ENCODE measurements at regions not wholly inside any gene's neighbourhood (a gene's known extent, or its start where the extent isn't known, plus 50 kb on each side); places are given as distances from the start of the nearest gene placed in this dataset.

DNA sequence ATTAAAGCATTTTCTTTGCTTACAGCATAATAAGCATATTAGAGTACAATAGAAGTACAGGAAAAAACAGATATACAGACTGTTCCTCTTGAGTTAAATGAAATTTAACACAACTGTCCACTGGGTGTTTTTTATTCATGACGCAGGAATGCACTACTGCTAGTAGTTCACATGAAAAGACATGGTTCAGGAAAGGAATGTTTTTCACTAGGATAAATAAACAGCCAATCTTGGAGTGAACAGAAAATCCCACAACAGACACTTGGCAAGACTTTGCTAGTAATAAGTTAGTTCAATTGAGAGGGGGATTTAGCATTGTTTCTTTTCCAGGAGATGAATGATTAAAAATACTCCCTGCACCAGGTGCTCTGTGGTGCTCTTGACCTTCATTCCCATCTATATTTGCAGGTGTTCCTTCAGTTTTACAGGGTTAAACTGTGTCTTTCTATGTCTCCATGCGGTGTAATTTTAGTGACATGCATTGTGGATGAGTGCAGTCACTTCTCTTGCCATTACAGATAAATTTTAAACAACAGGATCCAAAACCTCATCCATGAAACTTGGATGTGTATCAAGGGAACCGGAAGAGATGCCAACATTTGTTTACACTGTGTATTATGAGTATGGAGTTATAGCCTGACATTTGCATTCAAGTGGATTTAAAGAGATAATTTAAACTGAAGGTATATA lies 796.6 kb downstream of the DSC3 start:
- Histone ChIP-seq H3K23ac (ENCODE audit: insufficient read length) (no peak overlapping the region), H2BK12ac (ENCODE audit: low read depth, low read length) (no peak overlapping the region), H3K4me3 (ENCODE audit: extremely low read depth in 1 of 4, insufficient read depth in 2 of 4, low read depth in 3 of 4, low read length in 4 of 4) (no peak overlapping the region), H4K8ac (ENCODE audit: extremely low read depth, insufficient read depth, low read length) (no peak overlapping the region), H3K4me2 (ENCODE audit: insufficient read depth in 1 of 2, low read depth in 2 of 2, low read length in 2 of 2) (no peak overlapping the region), H3K27me3 (replicated peaks in 1 of 4; ENCODE audit: control insufficient read depth in 3 of 4, extremely low read depth in 1 of 4, insufficient read depth in 3 of 4, low read length in 3 of 4) (no peaks in the 10 kb centered on the region), H3K36me3 (ENCODE audit: control insufficient read depth in 2 of 4, insufficient read depth in 4 of 4, low read length in 3 of 4) (no peaks in the 10 kb centered on the region), H2BK20ac (ENCODE audit: low read length) (no peak overlapping the region), H3K23me2 (ENCODE audit: low read depth, low read length) (no peaks in the 10 kb centered on the region), H2AFZ (ENCODE audit: low read length) (no peak overlapping the region), H2BK15ac (ENCODE audit: low read length) (no peak overlapping the region), H3K27ac (ENCODE audit: low read depth, low read length) (no peak overlapping the region), H4K5ac (ENCODE audit: insufficient read length, low read depth, low read length) (no peak overlapping the region), H3K9ac (replicated peaks in 1 of 4; ENCODE audit: extremely low read depth in 1 of 4, low read depth in 3 of 4, low read length in 3 of 4) (no peak overlapping the region), H2BK120ac (replicated peaks; ENCODE audit: low read depth, low read length) (no peak overlapping the region), H3K56ac (replicated peaks; ENCODE audit: insufficient read length, low read depth, low read length) (no peak overlapping the region), H3K18ac (ENCODE audit: extremely low read depth, low read length) (no peak overlapping the region), H4K91ac (replicated peaks; ENCODE audit: insufficient read length, low read length) (no peak overlapping the region), H3K9me3 (ENCODE audit: insufficient read depth in 2 of 2, low read depth in 1 of 2, low read length in 1 of 2) (no peaks in the 10 kb centered on the region), H3K4ac (replicated peaks; ENCODE audit: insufficient read length, low read depth, low read length) (no peak overlapping the region), H2AK5ac (ENCODE audit: low read depth, low read length) (no peak overlapping the region), H3K79me2 (ENCODE audit: control insufficient read depth in 1 of 2, insufficient read depth in 2 of 2, low read length in 2 of 2) (no peaks in the 10 kb centered on the region), H3K4me1 (replicated peaks in 1 of 4; ENCODE audit: control insufficient read depth in 3 of 4, insufficient read depth in 4 of 4, low read length in 3 of 4) (no peaks in the 10 kb centered on the region), H3K14ac (ENCODE audit: insufficient read length) (no peak overlapping the region), H4K20me1 (replicated peaks in 1 of 2; ENCODE audit: control insufficient read depth in 1 of 2, insufficient read depth in 2 of 2, low read length in 2 of 2) (no peaks in the 10 kb centered on the region), H3K79me1 (ENCODE audit: low read depth, low read length) (no peaks in the 10 kb centered on the region), H2BK5ac (ENCODE audit: low read depth, low read length) (no peak overlapping the region)
- CTCF ChIA-PET (ENCODE audit: partially characterized antibody) = no interaction called here
- POLR2A ChIA-PET (ENCODE audit: partially characterized antibody) = no interaction called here
- FAIRE-seq (no peak), DNase-seq (ENCODE audit: low read depth in 1 of 2, low spot score in 2 of 2) (no peak)
- whole genome bisulfite sequencing, 2 experiments (ENCODE audit: extremely low coverage in 1 of 2, insufficient coverage in 1 of 2, insufficient read length in 1 of 2, insufficient replicate concordance in 2 of 2, low coverage in 1 of 2, low lambda C conversion rate in 2 of 2, missing lambda C conversion rate in 1 of 2) = 90% methylated on average over 3 of the region's 3 CpGs; no CpG with 5 or more reads in 1 of the 2 experiments
- TF ChIP-seq FOSL1 (IDR thresholded peaks at IDR 0.05; ENCODE audit: insufficient read depth, low read depth, low read length) (no peak), TAF7 (optimal IDR thresholded peaks at IDR 0.05; ENCODE audit: borderline replicate concordance, low read depth, low read length) (no peak), HDAC2 (IDR thresholded peaks at IDR 0.05; ENCODE audit: borderline replicate concordance in 1 of 2, low read depth in 2 of 2, low read length in 2 of 2) (no peak), NRF1 (IDR thresholded peaks at IDR 0.05; ENCODE audit: low read depth, low read length) (no peak), ZNF274 (IDR thresholded peaks at IDR 0.05; ENCODE audit: borderline replicate concordance, extremely low read depth, low read length) (no peak), EGR1 (IDR thresholded peaks at IDR 0.05; ENCODE audit: borderline replicate concordance, low read depth, low read length) (no peak), CREB1 (IDR thresholded peaks at IDR 0.05) (no peak), CBX8 (IDR thresholded peaks at IDR 0.05; ENCODE audit: borderline replicate concordance, low read depth, low read length) (no peak), TEAD4 (IDR thresholded peaks at IDR 0.05; ENCODE audit: low read depth, low read length) (no peak), GABPA (IDR thresholded peaks at IDR 0.05; ENCODE audit: borderline replicate concordance, insufficient read depth, low read length) (no peak)
- TF ChIP-seq, protein P1, sequence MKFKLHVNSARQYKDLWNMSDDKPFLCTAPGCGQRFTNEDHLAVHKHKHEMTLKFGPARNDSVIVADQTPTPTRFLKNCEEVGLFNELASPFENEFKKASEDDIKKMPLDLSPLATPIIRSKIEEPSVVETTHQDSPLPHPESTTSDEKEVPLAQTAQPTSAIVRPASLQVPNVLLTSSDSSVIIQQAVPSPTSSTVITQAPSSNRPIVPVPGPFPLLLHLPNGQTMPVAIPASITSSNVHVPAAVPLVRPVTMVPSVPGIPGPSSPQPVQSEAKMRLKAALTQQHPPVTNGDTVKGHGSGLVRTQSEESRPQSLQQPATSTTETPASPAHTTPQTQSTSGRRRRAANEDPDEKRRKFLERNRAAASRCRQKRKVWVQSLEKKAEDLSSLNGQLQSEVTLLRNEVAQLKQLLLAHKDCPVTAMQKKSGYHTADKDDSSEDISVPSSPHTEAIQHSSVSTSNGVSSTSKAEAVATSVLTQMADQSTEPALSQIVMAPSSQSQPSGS (IDR thresholded peaks at IDR 0.05; ENCODE audit: low read length) = no peak
- TF ChIP-seq, protein P2, sequence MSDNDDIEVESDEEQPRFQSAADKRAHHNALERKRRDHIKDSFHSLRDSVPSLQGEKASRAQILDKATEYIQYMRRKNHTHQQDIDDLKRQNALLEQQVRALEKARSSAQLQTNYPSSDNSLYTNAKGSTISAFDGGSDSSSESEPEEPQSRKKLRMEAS (IDR thresholded peaks at IDR 0.05) = no peak
